Amygdala (tissue), 56 donors: ENCODE measurements at regions not wholly inside any gene's neighbourhood (a gene's known extent, or its start where the extent isn't known, plus 50 kb on each side); places are given as distances from the start of the nearest gene placed in this dataset.

Experiments used
- DNase-seq, 56 donors: peaks; one replicate each; lab custom pipeline; 2025; lab: John Stamatoyannopoulos, UW

DNA sequence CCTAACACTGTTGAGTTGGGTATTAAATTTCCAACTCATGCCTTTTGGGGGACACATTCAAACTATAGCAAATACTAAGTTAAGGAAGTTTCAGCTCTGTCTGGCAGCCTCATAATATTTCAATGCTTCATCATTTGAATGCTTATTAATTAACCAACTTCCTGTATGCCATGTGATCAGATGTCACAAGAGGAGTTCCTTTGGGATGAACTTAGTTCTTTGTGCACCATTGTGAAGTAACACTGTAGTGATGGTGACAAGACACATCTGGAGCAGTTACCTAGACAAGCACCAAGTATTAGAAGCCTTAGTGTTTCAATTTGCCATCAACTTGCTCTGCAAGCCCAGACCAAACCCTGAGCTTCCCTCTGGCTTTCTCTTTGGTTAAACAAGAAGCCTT is 90.7 kb upstream of the IL12B start:
- DNase-seq = no peak

DNA sequence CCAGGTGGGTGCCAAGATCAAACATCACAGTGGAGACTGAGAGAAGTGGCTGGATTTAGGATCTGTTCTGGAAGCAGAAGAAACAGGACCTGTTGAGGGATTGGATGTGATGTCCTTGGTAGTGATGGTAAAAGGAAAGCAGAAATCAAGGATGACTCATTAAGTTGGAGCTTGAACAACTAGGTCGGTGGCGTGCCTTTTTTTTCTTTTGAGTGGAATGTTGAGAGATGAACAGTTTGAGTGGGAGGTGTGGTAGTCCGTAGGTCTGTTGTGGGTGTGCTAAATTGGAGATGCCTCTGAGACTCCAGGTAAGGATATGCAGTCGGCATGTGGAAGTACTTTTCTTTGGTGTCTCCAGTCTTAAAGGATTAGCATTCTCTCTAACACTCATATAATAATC is 92.1 kb upstream of the IL12B start:
- DNase-seq = peak in 1 of 56 donors; percentile 16

DNA sequence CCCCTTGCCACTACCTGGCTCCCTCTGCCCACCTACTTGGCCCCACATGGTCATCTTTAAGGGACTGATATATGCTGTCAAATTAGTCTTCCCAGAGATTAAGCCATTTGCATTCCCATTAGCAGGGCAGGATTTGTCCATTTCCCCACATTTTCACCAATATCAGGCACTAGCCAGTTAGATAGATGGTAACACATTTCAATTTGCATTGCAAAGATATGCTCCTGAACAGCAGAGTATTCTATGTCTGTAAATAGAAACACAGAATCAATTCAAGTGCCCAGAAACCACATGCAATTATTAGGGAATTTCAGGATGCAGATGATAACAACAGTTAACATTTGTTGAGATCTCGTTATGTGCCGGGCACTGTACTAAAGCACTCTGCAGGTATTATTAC is 92.6 kb upstream of the IL12B start:
- no peak for DNase-seq

DNA sequence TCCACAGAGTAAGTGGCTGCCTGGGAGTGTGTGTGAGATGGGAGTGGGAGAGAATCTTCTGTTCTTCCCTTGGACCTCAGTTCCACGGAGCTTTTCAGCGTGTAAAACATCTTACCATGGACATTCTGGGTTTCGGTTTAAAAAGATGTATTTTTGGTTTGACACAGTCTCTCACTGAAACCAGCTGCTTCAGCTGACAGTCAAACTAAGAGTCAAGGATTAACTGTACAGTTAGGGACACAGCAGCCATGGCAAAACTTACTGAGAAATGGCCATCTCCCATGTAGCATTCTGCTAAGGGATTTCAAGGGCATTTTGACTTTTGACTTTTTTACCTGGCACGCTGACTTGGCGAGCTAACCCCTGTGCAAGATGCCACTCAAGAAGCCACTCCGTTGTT is 93.8 kb upstream of the IL12B start:
- no peak for DNase-seq

DNA sequence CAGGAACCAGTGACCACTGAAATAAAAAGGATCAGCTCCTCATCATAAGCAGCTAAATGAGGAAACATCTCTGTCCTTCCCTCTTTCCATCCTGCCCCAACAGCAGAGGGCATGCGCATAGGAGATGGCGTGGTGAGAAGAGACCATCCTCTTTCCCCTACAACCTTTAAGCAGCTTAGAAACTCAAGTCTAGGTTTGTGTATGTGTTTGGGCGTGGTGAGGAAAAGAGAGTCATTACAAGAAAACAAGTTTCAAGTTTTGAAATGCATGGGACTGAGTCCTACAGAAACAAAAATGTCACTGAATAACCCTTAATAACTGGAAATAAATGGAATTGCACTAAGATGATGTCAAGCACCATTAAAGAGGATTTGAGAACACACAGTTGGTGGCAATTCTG is 96.4 kb upstream of the IL12B start:
- DNase-seq = no peak

DNA sequence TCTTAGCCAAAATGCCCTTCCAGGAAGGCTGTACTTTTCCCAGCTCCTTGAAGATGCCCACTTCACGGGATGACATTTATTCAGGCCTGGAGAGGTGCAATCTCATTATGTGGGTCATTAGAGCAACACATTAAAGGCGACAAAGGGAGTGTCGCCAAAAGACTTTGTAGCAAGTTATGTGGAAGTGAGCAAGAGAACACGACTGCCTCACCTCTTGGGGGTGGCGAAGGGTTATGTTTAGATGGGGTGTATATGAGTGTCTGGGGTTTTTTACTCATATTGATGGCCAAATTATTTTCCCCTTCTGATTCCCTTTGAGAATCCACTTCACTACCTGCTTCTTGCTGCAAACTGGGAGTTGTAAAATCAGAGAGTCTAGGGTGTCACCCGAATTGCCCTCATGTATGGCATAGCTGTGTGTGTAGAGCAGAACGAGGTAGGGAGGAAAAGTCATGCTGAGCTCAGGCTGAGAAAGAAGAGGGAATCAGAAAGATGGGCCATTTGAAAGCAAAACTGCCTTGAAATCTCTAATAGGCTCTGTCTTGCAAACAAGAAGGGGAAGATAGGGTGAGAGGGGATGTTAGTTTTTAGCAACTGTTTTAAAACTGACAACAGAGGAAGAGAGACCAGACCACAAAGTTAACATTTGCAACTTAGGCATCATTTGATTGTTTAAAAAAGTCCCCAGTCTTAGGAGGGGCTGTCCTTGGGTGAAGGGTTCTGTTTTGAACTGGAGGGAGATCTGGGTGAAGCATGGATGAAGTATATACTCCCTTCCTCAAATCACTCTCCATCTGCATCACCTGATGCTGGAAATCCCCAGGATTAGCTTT is 97.1 kb upstream of the IL12B start:
- no peak for DNase-seq

DNA sequence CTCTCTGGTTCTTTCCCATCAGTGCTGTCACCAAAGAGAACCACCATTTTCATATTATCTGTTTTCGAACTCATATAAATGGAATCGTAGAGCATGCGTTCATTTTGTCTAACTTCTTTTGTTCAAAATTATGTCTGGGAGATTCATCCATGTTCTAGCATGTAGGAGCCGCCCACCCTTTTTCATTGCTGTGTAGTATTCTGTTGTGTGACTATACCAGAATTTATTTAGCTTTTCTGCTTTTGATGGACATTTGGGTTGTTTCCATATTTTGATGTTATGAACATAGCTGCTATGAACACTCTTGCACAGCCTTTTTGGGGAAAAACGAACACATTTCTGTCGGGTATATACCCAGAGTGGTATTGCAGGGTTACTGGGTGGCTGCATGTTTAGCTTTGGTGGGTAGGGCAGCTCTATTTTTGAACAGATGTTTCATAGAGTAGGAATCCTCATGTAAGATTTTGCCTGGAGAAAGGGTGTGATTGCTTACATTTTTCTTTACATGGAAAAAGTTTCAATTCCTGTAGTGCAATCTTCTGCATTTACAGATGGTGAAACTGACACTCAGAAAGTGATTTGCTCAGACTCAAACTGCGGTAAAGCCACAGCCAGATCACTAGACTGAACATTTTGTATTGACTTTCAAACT is 100.2 kb upstream of the IL12B start:
- DNase-seq = no peak

DNA sequence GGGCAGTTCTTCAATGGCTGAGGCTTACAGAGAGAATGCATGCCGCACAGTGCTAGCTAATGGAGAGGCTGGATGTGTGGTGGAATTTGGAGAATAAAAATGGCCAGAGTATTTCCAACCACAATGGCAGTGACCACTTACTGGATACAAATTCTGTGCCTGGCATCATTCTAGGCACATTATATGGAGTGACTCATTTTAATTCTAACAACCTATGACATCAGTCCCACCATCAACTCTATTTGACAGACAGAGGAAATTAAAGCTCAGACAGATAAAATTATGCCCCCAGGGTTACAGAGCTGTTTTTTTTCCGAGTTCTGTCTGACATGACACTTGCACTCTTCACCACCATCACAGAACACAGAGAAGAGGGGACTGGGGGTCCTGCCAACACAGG is 105.6 kb upstream of the IL12B start:
- DNase-seq = no peak

DNA sequence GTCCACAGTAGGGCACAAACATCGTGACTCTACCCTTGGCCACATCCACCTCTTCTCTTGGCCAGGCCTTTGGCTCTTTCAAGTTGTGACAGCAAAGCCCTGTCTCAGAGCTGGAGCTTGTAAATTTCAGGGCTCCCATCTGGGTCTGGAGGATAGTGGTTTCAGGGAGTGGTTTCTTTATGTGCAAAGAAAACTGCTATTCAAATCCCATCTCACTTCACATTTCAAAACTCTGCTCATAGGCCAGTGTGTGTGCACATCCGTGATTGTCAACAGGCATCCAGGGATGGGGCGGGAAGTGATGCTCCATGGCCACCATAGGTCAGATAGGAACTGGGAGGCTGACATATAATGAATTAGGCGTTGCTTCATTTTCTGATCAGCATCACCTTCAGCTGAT is 107.8 kb upstream of the IL12B start:
- no peak for DNase-seq

DNA sequence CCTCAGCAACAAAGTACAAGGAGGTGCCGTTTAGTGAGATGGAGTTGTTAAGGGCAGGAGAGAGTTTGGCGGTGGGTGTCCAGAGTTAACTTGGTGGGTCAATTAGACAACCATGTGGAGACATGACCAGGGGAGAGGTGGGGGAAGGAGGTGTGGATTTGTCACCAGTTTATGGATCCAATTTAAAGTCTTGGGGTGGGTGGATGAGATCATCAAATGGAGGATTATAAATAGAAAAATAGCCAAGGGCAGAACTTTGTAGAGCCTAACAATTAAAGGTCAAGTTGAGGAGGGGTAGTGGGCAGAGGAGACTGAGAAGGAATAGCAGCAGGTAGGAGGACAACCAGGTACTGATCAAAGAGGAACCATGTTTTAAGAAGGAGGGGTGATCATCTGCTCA is 108.7 kb upstream of the IL12B start:
- DNase-seq = no peak

DNA sequence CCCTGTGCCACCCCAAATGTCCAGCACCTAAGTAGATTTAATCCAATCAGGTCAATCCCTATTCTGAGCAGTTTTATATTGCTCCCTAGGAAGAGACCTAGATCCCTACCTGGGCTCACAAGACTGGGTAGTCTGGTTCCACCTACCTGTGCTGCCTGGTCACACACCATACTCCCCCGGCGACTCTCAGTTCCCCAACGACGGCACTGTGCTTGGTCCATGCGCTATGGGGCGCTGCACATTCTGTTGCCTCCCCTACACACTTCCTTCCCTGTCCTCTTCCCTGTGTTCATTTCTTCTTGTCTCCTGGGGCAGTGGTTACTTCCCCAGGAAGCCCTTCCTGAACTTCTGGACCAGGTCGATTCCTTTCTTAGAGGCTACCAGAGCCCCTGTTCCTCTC is 109.9 kb upstream of the IL12B start:
- DNase-seq = no peak

DNA sequence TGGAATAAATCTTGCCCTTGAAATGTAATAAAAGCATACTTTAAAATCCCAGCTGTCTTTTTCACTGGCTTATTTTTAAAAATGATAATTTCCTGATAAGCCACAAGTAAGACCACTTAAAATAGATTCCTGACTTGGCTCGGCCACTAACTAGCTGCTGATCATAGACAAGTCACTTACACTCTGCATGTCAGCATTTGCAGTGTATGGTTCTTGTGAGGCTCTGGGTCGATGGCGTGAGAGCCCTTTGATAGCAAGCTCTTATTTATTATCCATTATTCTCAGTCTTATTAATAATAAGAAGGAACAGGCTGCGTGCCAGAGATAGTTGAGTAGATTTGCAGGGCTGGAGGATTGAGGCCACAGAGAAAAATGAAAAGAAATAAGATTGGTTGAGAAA is 110.7 kb upstream of the IL12B start:
- DNase-seq = no peak

DNA sequence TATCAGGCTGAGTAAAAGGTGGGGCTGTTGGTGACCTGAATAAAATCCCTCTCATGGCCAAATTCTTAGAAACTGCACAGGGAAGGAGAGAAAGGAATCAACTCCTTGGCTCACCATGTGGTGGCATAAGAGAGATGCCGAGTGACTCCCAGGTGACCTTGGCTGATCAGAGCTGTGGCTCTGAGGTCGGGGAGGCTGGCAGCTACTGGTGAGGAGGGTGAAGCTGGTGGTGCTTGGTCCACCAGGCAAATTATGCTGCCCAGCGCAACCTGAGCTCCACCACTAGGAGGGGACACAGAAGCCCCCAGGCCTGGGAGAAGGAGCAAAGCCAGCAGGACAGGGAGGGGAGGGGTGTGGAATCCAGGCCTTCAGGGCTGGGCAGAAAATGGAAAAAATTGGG is 111.2 kb upstream of the IL12B start:
- DNase-seq = no peak

DNA sequence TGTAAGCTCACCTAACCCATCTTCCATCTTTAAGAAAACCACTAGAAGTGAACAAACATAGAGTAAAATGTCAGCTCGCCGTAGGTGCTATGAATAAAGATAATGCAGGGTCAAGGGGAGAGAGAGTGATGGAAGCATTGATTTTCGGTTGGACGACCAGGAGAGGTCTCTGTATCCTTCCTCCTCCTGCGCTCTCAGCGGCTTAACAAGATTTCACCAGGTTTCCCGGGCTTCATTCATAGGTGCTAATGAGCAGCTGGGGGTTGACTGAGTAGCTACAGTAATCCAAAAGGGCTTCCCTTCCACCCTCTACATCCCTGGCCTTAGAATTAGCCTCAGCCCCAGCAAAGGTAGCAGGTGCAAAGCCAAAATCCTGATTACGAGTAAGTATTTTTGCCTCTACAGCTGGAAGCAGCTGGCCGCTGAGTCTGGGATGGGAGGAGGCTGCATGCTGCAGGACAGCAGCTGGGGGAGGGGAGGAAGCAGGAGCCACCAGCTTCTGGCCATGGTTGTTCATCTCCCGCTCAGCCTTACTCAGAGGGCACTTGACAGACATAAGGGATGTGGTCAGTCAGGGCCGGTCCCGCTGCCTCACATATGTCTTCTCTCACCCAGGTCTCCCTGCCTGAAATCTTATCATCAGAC is 112.0 kb upstream of the IL12B start:
- no peak for DNase-seq

DNA sequence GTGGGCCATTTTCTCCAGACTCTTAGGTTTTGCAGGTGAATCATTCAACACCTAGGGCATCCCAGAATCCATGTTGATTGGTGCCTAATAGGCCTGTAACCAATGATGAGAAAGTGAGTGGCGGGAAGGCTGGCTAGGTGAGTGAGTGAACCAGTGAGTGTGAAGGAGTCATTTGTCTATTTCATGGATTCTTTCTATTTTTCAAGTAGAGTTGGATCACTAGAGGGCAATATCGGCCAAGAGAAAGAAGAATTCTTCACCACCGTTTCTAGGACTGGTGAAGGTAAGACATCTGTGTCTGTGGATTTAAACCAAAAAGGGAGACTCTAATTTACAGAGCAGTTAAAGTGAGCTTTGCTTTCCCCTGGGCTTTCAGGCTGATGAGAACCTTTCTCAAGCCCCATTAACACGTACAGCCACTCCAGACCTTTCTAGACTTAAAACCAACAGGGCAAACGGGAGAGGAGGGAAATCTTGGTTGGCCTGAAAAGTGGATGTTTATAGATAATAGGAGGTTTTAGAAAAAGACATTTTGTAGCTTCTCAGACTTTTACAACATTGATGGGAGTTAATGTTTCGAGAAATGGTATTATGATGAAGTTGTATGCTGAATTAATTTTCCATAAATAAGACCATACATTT is 114.3 kb upstream of the IL12B start:
- no peak for DNase-seq

DNA sequence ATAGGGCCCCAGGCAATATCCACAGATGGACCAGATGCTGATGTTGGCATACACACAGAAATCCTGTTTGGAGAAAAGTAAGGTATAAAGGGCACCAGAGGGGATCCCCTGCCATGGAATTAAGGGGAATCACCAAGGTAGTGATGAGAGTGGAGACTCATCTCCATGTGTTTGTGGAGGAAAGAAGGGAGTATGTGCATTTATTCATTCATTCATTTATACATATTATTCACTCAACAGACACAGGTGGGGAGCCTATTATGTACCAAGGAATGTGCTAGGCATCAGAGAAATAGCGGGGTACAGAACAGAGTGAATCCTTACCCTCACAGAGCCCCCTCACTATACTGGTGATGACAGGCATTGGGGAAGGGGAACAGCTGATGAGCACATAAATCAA is 116.8 kb upstream of the IL12B start:
- no peak for DNase-seq

DNA sequence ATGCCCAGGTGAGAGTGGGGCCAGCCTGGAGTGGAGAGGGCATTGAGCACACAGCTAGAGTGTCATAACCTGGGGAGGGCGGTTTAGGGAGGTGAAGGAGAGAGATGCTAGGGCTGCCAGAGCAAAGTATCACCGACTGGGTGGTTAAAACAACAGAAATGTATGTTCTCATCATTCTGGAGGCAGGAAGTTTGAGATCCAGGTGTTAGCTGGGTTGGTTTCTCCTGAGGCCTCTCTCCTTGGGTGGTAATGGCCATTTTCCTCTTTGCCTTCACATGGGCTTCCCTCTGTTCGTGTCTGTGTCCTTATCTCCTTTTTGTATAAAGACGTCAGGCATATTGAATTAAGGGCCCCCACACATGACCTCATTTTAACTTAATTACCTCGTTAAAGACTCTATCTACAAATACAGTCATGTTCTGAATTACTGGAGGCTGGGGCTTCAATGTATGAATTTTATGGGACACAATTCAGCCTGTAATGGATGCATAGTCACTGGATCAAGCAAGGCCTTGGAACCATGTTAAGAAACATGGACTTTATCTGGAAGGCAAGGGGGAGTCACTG is 118.6 kb upstream of the IL12B start:
- DNase-seq = no peak

DNA sequence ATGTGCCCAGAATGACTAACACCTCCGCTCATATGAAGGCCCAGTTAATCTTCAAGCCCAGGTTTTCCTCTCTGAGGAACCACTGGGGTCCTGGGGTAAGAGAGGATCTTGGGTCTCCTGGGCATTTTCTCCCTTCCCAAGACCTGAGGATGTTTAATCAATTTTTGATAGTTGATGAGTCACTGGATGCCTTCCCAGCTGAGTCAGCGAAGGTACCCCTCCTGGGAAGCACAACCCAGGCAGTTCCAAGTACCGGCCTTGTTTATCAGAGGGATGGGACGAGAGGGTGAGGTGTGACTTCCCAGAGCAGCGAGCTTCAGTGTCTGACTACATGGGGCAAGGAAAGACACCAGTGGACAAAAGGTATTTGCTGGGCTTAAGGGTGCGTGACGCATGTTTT is 119.6 kb upstream of the IL12B start:
- DNase-seq = no peak

DNA sequence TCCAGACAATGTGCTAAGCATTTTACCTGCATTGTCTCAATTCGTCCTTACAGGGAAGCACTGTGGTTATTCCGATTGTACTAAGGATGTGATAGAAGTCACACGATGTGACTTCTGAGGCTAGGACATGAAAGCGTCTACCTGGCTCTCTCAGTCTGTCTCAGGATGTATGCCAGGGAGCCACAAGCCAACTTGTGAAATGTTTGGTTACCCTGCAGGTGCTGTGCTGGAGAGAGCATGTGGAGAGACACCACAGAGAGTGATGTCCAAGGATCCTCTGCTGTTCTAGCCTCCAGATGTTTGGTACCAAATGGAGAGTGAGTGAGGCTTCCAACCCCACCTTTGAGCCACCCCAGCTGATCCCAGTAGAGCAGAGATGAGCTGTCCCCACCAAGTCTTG is 120.1 kb upstream of the IL12B start:
- no peak for DNase-seq

DNA sequence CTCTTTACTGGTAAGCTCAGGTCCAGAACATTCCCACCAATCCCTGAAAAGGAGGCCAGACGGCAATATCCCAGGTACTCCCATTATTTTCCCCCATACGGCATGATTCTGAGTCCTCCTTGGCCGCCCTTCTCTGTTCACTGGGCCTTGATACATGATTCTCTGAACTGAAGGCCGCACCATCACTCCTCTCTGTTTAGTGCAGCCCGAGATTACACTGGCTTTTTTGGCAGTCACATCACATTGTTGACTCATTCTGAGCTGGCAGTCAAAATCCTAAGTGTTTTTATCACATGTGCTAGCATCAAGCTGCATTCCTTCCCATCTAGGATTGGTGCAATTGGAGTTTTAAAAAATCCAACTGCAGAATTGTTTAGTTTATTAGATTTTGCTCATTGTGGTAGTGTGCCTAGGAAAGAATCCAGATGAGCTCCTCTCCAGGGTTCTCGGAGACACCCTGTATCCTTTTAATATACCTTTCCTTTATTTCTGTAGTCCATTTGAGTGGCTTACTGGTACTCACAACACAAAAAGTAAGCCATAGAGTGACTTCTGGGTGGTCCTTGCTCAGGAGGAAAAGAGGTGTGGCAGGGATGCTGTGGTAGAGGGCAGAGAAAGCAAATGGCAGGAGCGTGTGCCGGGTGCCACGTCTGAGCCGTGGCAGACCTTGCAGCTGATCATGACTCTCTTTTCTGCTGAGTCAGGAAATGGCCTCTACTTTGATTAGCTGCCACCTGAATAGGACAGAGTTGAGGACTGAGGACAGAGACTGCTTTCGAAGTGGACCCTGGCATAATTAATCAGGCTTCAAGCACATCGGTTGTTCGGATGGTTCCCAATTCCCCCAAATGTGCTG is 121.1 kb upstream of the IL12B start:
- DNase-seq = peak in 5 of 56 donors; percentile 9 to 30 (median 13)
